NOMO-1 (cell line): ENCODE measurements at regions not wholly inside any gene's neighbourhood (a gene's known extent, or its start where the extent isn't known, plus 50 kb on each side); places are given as distances from the start of the nearest gene placed in this dataset.
"Not testable (repeated sequence)": the region's sequence is repeated elsewhere in the genome, so short reads cannot be mapped to it uniquely, and the experiment has no call there.

Experiments used
- DNase-seq, 2 experiments: peaks; one replicate each; lab custom pipeline; 2025; ENCODE audit not compliant: unreplicated experiment in 2 of 2; lab: John Stamatoyannopoulos, UW

DNA sequence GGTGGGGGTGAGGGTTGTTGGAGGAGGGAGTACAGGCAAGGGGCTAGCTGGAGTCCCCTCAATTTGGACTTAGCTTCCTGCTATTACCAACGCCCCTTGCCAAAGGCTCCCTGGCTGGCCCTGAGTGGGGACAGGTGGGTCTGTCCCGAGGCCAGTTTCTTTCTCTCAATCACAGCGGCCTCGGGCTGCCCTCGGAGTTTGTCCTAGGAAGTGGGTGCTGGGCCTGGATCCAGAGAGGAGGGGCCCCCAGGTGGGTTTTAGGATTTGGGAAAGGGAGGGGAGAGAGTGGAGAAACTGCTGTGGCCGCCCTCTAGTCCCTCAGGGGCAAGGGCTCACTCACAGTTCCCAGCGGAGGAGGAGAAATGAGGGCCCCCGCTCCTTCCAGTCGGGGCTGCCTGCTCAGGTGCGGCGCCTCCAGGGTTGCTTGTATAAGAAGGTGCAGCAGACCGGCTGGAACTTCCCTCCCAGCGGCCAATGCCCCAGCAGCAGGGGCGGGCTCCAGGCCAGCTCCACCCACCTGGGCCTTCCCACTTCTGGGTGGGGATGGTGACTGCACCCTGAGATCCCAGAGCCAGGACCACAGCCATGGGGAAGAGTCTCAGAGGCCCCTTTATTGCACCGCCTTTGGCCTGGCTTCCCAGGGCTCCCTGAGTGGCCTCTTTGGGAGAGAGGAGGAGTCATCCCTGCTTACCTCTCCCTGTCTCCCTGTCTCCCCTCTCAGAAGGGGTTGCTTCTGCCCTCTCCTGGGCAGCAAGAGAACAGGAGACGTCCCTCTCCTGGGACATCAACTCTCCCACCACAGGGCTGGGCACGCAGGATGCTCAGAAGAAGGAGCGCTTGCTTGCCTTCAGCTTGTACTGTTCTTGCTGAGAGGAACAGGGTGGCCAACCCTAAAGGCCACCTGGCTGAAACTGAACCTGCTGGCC, 112.0 kb upstream of the SMURF2 start:
- no peak for DNase-seq

GRCh38 chr17:64773386-64773835, 111.3 kb upstream of the SMURF2 start:
- DNase-seq = no peak

DNA sequence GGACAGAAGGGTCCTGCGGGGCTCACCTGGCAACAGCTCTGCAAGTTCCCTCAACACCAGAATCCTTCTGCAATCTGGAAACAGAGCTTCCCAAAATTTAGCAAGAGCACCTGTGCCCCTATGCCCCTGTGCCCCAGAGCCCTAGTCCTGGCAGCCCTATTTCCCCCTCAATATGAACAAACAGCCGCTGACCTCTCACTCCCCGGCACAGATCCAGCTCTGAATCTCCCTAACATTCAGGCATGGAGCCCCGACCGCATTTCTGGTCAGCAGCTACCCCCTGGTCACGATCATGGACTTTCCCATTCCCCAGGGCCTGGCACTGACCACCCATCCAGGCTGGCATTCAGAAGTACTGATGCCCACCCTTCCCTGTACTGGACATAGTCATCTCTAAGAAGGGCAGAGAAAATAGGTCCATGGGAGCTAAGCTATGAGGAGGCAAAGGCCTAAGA, 110.8 kb upstream of the SMURF2 start:
- DNase-seq = no peak

- DNase-seq = no peak
Observed at GRCh38 chr17:64771980-64772844, 110.1 kb upstream of the SMURF2 start.

DNA sequence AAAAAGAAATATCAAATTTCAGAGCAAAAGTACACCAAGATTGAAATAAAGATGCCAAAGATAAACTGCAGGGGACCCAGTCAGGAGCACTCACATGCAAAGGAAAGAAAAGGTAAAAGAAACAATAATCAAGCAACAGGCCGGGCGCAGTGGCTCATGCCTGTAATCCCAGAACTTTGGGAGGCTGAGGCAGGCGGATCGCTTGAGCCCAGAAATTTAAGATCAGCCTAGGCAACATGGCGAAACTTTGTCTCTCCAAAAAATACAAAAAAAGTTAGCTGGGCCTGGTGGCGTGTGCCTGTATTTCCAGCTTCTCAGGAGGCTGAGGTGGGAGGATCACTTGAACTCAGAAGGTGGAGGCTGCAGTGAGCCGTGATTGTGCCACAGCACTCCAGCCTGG, 107.6 kb upstream of the SMURF2 start:
- DNase-seq = no peak

GRCh38 chr17:64767269-64767997, 105.3 kb upstream of the SMURF2 start:
- DNase-seq = no peak

- DNase-seq = no peak
Observed at GRCh38 chr17:64765191-64765889, 103.2 kb upstream of the SMURF2 start.

DNA sequence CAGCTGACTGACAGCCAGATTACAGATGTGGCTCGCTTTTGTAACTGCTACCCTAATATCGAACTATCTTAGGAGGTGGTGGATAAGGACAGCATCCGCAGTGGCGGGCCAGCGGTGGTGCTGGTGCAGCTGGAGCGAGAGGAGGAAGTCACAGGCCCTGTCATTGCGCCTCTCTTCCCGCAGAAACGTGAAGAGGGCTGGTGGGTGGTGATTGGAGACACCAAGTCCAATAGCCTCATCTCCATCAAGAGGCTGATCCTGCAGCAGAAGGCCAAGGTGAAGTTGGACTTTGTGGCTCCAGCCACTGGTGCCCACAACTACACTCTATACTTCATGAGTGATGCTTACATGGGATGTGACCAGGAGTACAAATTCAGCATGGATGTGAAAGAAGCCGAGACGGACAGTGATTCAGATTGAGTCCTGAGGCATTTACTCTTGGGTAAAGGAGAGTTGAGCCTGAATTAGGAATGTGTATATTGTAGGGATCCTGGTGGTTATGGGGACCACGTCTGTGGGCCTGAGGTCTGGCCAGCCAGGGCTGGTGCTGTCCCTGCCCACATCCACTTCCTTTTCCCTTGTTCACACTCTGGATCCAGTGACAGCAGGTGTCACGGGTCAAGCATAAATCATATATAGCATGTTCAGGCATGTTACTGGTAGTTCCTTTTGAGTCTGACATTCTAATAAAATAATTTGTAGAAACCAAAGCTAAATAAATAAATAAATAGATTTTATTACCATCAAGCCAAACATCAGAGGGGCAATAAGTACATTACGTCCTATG, 89.0 kb upstream of the SMURF2 start:
- DNase-seq = no peak

DNA sequence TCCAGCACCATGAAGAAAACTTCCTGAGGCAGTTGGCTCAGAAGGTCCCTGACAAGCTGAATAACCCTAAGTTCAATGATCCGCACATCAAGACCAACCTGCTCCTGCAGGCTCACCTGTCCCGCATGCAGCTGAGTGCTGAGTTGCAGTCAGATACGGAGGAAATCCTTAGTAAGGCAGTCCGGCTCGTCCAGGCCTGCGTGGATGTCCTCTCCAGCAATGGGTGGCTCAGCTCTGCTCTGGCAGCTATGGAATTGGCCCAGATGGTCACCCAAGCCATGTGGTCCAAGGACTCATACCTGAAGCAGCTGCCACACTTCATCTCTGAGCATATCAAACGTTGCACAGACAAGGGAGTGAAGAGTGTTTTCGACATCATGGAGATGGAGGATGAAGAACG, 88.4 kb upstream of the SMURF2 start:
- no peak for DNase-seq

GRCh38 chr17:64749306-64749705, 87.2 kb upstream of the SMURF2 start:
- DNase-seq = no peak

GRCh38 chr17:64747938-64748540, 85.9 kb upstream of the SMURF2 start:
- no peak for DNase-seq

DNA sequence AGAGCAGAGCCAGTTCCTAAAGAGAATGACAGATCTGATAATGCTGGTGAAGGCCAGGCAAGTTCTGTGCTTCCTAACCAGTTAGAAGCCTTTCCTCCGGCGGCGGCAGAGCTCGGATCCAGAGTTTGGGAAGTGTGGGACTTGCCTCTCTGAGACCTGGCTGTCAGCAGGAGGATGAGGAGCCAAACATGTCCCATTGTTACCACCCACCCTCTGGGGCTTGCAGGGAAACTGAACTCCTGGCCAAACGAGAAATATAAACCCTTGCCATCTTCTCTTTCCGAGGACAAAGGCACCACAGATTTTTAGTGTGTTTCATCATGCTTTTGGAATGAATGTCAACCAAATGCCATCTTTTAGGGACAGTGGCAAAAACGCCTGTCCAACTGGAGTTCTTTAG, 80.2 kb upstream of the SMURF2 start:
- no peak for DNase-seq

DNA sequence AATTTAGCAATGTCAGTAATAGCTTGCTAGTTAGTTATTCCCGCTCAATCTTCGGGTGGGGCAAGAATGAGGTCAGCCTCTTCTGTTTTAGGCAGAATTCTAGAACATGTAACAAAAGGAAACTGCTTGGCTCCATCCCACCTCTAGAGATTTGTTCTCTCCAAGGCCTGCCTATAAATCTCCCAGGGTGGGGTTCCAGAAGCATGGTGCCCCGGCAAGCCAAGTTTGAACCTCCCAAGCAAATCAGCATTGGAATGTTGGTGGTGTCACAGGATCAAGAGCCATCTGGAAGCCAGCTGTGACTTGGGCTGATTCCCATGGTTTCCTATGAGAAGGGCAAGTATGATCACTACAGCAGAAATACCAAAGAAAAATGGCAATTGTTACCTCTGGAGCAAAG, 79.8 kb upstream of the SMURF2 start:
- not testable (repeated sequence) for DNase-seq

- DNase-seq = peak in 1 of 2 experiments; percentile 21
Observed at GRCh38 chr17:64741038-64741641, 79.0 kb upstream of the SMURF2 start.

GRCh38 chr17:64739316-64740058, 77.4 kb upstream of the SMURF2 start:
- DNase-seq = no peak

- peak; percentile 27 to 37 for DNase-seq
Observed at GRCh38 chr17:64736804-64737492, 74.8 kb upstream of the SMURF2 start.

GRCh38 chr17:64732336-64733006, 70.4 kb upstream of the SMURF2 start:
- no peak for DNase-seq
